ENCODE measurements at regions not wholly inside any gene's neighbourhood (a gene's known extent, or its start where the extent isn't known, plus 50 kb on each side); places are given as distances from the start of the nearest gene placed in this dataset.

DNA sequence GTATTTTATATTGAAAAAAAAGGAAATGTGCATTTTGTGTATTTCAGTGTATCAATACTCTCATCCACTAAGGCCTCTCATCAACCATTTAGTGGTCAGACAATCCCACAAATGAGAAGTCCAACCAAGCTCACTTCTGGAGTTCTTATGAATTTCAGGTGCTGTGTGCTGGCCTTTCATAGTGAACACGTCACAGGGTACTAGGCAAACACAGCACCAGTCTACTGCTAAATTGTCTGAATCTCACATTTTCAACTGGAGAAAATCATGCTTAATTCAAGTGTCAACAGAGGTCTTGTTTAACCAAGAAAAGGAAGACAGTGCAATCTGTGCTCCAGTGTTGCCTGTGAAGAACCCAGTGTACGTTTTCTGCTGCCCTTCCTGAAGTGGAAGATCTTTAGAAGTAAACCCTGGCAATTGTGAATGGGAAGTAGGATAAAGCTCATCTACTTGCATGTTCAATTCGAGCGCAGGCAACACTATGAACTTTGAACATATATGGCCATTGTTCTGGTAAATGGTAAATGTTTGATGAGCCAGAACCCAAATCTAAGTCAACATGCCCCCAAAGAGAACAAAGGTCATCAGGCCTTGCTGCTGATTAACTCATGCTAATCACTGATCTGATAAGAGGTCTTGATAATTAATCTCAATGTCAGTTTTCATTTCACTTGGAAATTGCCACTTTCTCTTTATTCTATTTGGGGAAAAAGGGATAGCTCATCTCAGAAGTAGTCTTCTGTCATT is 439.2 kb upstream of the SOX9 start:
- TF ChIP-seq RFX5 (IDR thresholded peaks at IDR 0.05; ENCODE audit: borderline replicate concordance, low read depth, low read length) (no peak), CEBPB (IDR thresholded peaks at IDR 0.05; ENCODE audit: low read depth, low read length) (no peak), EGR1 (IDR thresholded peaks at IDR 0.05; ENCODE audit: borderline replicate concordance, low read depth, low read length) (no peak), POLR2AphosphoS5 (IDR thresholded peaks at IDR 0.05; ENCODE audit: low read depth, low read length) (no peak), SP1 (IDR thresholded peaks at IDR 0.05; ENCODE audit: low read depth, low read length) (no peak), RAD21 (IDR thresholded peaks at IDR 0.05 in 1 of 2, conservative IDR thresholded peaks at IDR 0.05 in 1 of 2; ENCODE audit: low read depth in 2 of 2, low read length in 2 of 2) (no peak), EP300 (IDR thresholded peaks at IDR 0.05; ENCODE audit: borderline replicate concordance in 1 of 2, low read depth in 2 of 2, low read length in 2 of 2) (no peak), JUND (IDR thresholded peaks at IDR 0.05; ENCODE audit: low read length) (no peak), POLR2A (IDR thresholded peaks at IDR 0.05; ENCODE audit: control extremely low read depth in 1 of 2, low read depth in 2 of 2, low read length in 2 of 2) (no peak), EZH2 (IDR thresholded peaks at IDR 0.05; ENCODE audit: low read depth, low read length, severe bottlenecking) (no peak), JUN (IDR thresholded peaks at IDR 0.05; ENCODE audit: low read depth, low read length) (no peak)
- TF ChIP-seq, protein P1, sequence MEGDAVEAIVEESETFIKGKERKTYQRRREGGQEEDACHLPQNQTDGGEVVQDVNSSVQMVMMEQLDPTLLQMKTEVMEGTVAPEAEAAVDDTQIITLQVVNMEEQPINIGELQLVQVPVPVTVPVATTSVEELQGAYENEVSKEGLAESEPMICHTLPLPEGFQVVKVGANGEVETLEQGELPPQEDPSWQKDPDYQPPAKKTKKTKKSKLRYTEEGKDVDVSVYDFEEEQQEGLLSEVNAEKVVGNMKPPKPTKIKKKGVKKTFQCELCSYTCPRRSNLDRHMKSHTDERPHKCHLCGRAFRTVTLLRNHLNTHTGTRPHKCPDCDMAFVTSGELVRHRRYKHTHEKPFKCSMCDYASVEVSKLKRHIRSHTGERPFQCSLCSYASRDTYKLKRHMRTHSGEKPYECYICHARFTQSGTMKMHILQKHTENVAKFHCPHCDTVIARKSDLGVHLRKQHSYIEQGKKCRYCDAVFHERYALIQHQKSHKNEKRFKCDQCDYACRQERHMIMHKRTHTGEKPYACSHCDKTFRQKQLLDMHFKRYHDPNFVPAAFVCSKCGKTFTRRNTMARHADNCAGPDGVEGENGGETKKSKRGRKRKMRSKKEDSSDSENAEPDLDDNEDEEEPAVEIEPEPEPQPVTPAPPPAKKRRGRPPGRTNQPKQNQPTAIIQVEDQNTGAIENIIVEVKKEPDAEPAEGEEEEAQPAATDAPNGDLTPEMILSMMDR (IDR thresholded peaks at IDR 0.05; ENCODE audit: control extremely low read depth in 1 of 3, insufficient read depth in 1 of 3, low read depth in 1 of 3, low read length in 3 of 3), result no peak
